GM12878 (cell line): ENCODE measurements at regions not wholly inside any gene's neighbourhood (a gene's known extent, or its start where the extent isn't known, plus 50 kb on each side); places are given as distances from the start of the nearest gene placed in this dataset.

Experiments used
- ATAC-seq: fragments of 200-7000 bp; cut with Tn5 transposase; 3 replicates; pipeline ENCODE4 v1.9.1; 2020; ENCODE audit warnings: mild to moderate bottlenecking, moderate library complexity
- BruUV-seq: library from RNA; stranded (reverse); fragments of 400-500 nt; replicated peaks from 2 replicates; lab custom pipeline; 2021; lab: Mats Ljungman, UMichigan
- CTCF ChIA-PET: fragments of 300-600 bp; sonication (Branson Sonifier 250); formaldehyde crosslinking; extraction: SDS; loops from one replicate; lab custom pipeline; 2021; ENCODE audit warnings: inconsistent platforms; lab: Yijun Ruan, JAX
- POLR2A ChIA-PET: fragments of 350-600 bp; formaldehyde crosslinking; extraction: SDS; loops from one replicate; lab custom pipeline; 2021; ENCODE audit warnings: inconsistent platforms; lab: Charles Lee
- RAD21 ChIA-PET: fragments of 300-600 bp; sonication (Branson Sonifier 250); formaldehyde crosslinking; loops from one replicate; lab custom pipeline; 2023; ENCODE audit warnings: antibody characterized with exemption; ENCODE audit not compliant: unreplicated experiment; lab: Charles Lee
- SMC1A ChIA-PET: fragments of 300-600 bp; sonication (Branson Sonifier 250); formaldehyde crosslinking; loops from one replicate; lab custom pipeline; 2023; ENCODE audit not compliant: unreplicated experiment, uncharacterized antibody; lab: Charles Lee
- DNase-seq: peaks from one replicate; pipeline ENCODE4 v3.0.0-alpha.2; 2011; ENCODE audit warnings: low read depth, low spot score
- FAIRE-seq: peaks from 3 replicates; lab custom pipeline; 2011; peaks lifted over from hg19 to GRCh38; lab: Jason Lieb, UNC
- H2AFZ ChIP-seq: 2 replicates; pipeline ENCODE4 v1.6.0; 2011; ENCODE audit warnings: low read depth, low read length, control low read depth; ENCODE audit not compliant: control insufficient read depth
- H3K27ac ChIP-seq: 2 replicates; pipeline ENCODE4 v1.5.1; 2011; ENCODE audit warnings: control low read depth; ENCODE audit not compliant: control insufficient read depth, insufficient read depth
- H3K27me3 ChIP-seq, 2 experiments: replicated peaks in 1 of 2; 2 replicates each; pipeline versions ENCODE4 v1.6.0 to v1.6.1; 2011; ENCODE audit warnings: low read length in 1 of 2; ENCODE audit not compliant: control insufficient read depth in 2 of 2, insufficient read depth in 2 of 2
- H3K36me3 ChIP-seq, 2 experiments: 2 replicates each; pipeline ENCODE4 v1.5.1; 2011; ENCODE audit warnings: low read length in 1 of 2; ENCODE audit not compliant: control insufficient read depth in 2 of 2, insufficient read depth in 2 of 2
- H3K4me1 ChIP-seq: 2 replicates; pipeline ENCODE4 v1.6.1; 2011; ENCODE audit warnings: mild to moderate bottlenecking, low read length, moderate library complexity, mixed read lengths; ENCODE audit not compliant: control insufficient read depth, insufficient read depth
- H3K4me2 ChIP-seq: 2 replicates; pipeline ENCODE4 v1.6.0; 2011; ENCODE audit warnings: control low read depth; ENCODE audit not compliant: control insufficient read depth, insufficient read depth
- H3K4me3 ChIP-seq: fragments of 200-600 bp; sonication (generic); 2 replicates; pipeline ENCODE4 v1.5.1; 2016
- H3K79me2 ChIP-seq: 2 replicates; pipeline ENCODE4 v1.6.0; 2011; ENCODE audit warnings: low read length; ENCODE audit not compliant: control insufficient read depth, insufficient read depth
- H3K9ac ChIP-seq: 2 replicates; pipeline ENCODE4 v1.8.0; 2011; ENCODE audit warnings: low read length, control low read depth, mixed read lengths; ENCODE audit not compliant: control insufficient read depth, insufficient read depth
- H3K9me3 ChIP-seq: replicated peaks from 3 replicates; pipeline ENCODE4 v1.5.1; 2011; ENCODE audit warnings: mild to moderate bottlenecking, low read length; ENCODE audit not compliant: control insufficient read depth, insufficient read depth
- H4K20me1 ChIP-seq: 2 replicates; pipeline ENCODE4 v1.6.0; 2011; ENCODE audit not compliant: control insufficient read depth, insufficient read depth
- ATF2 ChIP-seq: IDR thresholded peaks from 2 replicates; pipeline ENCODE4 v1.6.1; 2012; ENCODE audit warnings: low read length, inconsistent platforms
- BCL3 ChIP-seq: IDR thresholded peaks from 2 replicates; pipeline ENCODE4 v1.6.1; 2011; ENCODE audit warnings: borderline replicate concordance, low read depth, mild to moderate bottlenecking, moderate library complexity, low read length; ENCODE audit not compliant: insufficient read depth, poor library complexity, severe bottlenecking
- EED ChIP-seq: sonication (generic); IDR thresholded peaks from 2 replicates; pipeline ENCODE4 v1.6.1; 2016; ENCODE audit warnings: antibody characterized with exemption, low read depth
- EP300 ChIP-seq, 2 experiments: fragments of 150-350 bp in 1 of 2; IDR thresholded peaks; 2 replicates each; pipeline ENCODE4 v1.6.1; 2011 to 2012; ENCODE audit warnings: low read depth in 2 of 2, low read length in 2 of 2, borderline replicate concordance in 1 of 2, improper control_type of control experiment in 1 of 2, inconsistent platforms in 1 of 2; ENCODE audit not compliant: control insufficient read depth in 1 of 2
- IKZF2 ChIP-seq, 2 experiments: fragments of 450-650 bp; IDR thresholded peaks; 2 replicates each; pipeline ENCODE4 v1.6.1; 2017; ENCODE audit warnings: mild to moderate bottlenecking in 2 of 2, moderate library complexity in 2 of 2
- JUNB ChIP-seq: IDR thresholded peaks from 2 replicates; pipeline ENCODE4 v1.6.1; 2016; ENCODE audit warnings: antibody characterized with exemption, mild to moderate bottlenecking
- JUND ChIP-seq: IDR thresholded peaks from 2 replicates; pipeline ENCODE4 v1.6.1; 2012; ENCODE audit warnings: low read depth, mild to moderate bottlenecking, low read length, improper control_type of control experiment, moderate library complexity
- MXI1 ChIP-seq: fragments of 150-350 bp; IDR thresholded peaks from 2 replicates; pipeline ENCODE4 v1.6.1; 2011; ENCODE audit warnings: low read depth, mild to moderate bottlenecking, inconsistent platforms, low read length, improper control_type of control experiment
- NFXL1 ChIP-seq: fragments of 450-650 bp; IDR thresholded peaks from 2 replicates; pipeline ENCODE4 v1.6.1; 2017; ENCODE audit warnings: antibody characterized with exemption, mild to moderate bottlenecking, borderline replicate concordance
- POLR2AphosphoS5 ChIP-seq: IDR thresholded peaks from 2 replicates; pipeline ENCODE4 v1.6.1; 2011; ENCODE audit warnings: mild to moderate bottlenecking, low read length, inconsistent platforms
- SMAD5 ChIP-seq: IDR thresholded peaks from 2 replicates; pipeline ENCODE4 v1.6.1; 2016; ENCODE audit warnings: antibody characterized with exemption, low read depth
- SMARCA5 ChIP-seq: fragments of 450-650 bp; IDR thresholded peaks from 2 replicates; pipeline ENCODE4 v1.6.1; 2017; ENCODE audit warnings: mild to moderate bottlenecking
- STAT1 ChIP-seq: fragments of 450-650 bp; conservative IDR thresholded peaks from 2 replicates; pipeline ENCODE4 v1.6.1; 2014; ENCODE audit warnings: antibody characterized with exemption, mild to moderate bottlenecking
- TCF12 ChIP-seq: IDR thresholded peaks from 2 replicates; pipeline ENCODE4 v1.6.1; 2011; ENCODE audit warnings: low read depth, mild to moderate bottlenecking, low read length
- USF1 ChIP-seq: IDR thresholded peaks from 2 replicates; pipeline ENCODE4 v1.6.1; 2011; ENCODE audit warnings: borderline replicate concordance, low read depth, mild to moderate bottlenecking, moderate library complexity, mixed read lengths, low read length; ENCODE audit not compliant: insufficient read depth; ENCODE audit errors: extremely low read length
- ZNF274 ChIP-seq: IDR thresholded peaks from one replicate; pipeline ENCODE4 v1.8.0; 2011; ENCODE audit not compliant: insufficient read length, insufficient read depth
- WGBS: methylation state at CpG from one replicate; pipeline ENCODE4 v1.1.6; 2016; ENCODE audit warnings: low lambda C conversion rate; ENCODE audit not compliant: insufficient replicate concordance, insufficient coverage; ENCODE audit errors: missing lambda C conversion rate; 5-methylcytosine and 5-hydroxymethylcytosine counted together
- in situ Hi-C: fragments of 300-500 bp; cut with MboI; formaldehyde crosslinking; loops from 9 replicates; pipeline ENCODE4 v1.14.3; 2018; ENCODE audit warnings: mixed read lengths
- intact Hi-C: fragments of 100-400 bp; cut with micrococcal nuclease; formaldehyde crosslinking; loops from one replicate; pipeline ENCODE4 v1.14.2; 2022; ENCODE audit not compliant: unreplicated experiment
- TF ChIP-seq, protein P1 (sequence below): fragments of 450-650 bp; IDR thresholded peaks from 2 replicates; pipeline ENCODE4 v1.6.1; 2017; ENCODE audit warnings: mild to moderate bottlenecking, low read depth, inconsistent platforms; ENCODE audit not compliant: poor library complexity, severe bottlenecking
- TF ChIP-seq, protein P2 (sequence below): fragments of 450-650 bp; IDR thresholded peaks from 2 replicates; pipeline ENCODE4 v1.6.1; 2017; ENCODE audit warnings: low read depth, mild to moderate bottlenecking, moderate library complexity

DNA sequence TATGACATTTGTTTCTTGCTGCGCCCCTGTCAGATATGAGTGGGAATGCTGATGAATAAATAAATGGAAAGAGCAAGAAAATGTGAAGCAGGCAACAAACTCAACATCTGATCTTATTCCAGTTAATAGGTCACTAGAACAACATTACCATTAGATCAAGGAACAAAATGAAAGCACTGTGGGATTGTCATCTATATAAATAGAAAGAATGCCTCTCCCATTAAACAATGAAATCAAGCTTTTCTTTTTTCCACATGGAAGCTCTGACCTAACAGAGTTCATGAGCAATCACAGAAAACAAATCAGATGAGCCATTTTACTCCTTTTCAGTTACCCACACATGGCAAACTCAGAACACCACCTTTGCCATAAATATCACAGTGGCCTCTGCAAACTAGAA, 354.8 kb downstream of the SUCLA2 start:
- POLR2A ChIA-PET, result no interaction called here
- Histone ChIP-seq H3K36me3 (no peaks in the 10 kb centered on the region), H3K27me3 (no peaks in the 10 kb centered on the region), H3K4me2 (no peak overlapping the region), H4K20me1 (no peaks in the 10 kb centered on the region), H3K9me3 (no peaks in the 10 kb centered on the region), H3K27ac (no peak overlapping the region), H3K9ac (no peak overlapping the region), H2AFZ (no peak overlapping the region), H3K4me1 (no peaks in the 10 kb centered on the region), H3K79me2 (no peaks in the 10 kb centered on the region), H3K4me3 (no peak overlapping the region)
- intact Hi-C loops, result no loop called here
- ATAC-seq, result no peak
- CTCF ChIA-PET, result no interaction called here
- no peak for FAIRE-seq
- no peak for DNase-seq
- SMC1A ChIA-PET, result no interaction called here
- WGBS, result 0% methylated on average over 1 of the region's 1 CpG
- RAD21 ChIA-PET, result no interaction called here
- in situ Hi-C loops, result no loop called here
- no TSS peak for BruUV-seq
- TF ChIP-seq STAT1, result no peak
- TF ChIP-seq USF1, result no peak
- TF ChIP-seq JUNB, result no peak
- TF ChIP-seq, protein P1, sequence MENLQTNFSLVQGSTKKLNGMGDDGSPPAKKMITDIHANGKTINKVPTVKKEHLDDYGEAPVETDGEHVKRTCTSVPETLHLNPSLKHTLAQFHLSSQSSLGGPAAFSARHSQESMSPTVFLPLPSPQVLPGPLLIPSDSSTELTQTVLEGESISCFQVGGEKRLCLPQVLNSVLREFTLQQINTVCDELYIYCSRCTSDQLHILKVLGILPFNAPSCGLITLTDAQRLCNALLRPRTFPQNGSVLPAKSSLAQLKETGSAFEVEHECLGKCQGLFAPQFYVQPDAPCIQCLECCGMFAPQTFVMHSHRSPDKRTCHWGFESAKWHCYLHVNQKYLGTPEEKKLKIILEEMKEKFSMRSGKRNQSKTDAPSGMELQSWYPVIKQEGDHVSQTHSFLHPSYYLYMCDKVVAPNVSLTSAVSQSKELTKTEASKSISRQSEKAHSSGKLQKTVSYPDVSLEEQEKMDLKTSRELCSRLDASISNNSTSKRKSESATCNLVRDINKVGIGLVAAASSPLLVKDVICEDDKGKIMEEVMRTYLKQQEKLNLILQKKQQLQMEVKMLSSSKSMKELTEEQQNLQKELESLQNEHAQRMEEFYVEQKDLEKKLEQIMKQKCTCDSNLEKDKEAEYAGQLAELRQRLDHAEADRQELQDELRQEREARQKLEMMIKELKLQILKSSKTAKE, result no peak
- TF ChIP-seq SMAD5, result no peak
- no peak for TF ChIP-seq MXI1
- no peak for TF ChIP-seq JUND
- TF ChIP-seq, protein P2, sequence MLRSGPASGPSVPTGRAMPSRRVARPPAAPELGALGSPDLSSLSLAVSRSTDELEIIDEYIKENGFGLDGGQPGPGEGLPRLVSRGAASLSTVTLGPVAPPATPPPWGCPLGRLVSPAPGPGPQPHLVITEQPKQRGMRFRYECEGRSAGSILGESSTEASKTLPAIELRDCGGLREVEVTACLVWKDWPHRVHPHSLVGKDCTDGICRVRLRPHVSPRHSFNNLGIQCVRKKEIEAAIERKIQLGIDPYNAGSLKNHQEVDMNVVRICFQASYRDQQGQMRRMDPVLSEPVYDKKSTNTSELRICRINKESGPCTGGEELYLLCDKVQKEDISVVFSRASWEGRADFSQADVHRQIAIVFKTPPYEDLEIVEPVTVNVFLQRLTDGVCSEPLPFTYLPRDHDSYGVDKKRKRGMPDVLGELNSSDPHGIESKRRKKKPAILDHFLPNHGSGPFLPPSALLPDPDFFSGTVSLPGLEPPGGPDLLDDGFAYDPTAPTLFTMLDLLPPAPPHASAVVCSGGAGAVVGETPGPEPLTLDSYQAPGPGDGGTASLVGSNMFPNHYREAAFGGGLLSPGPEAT, result no peak
- no peak for TF ChIP-seq IKZF2 (IDR thresholded peaks at IDR 0.05)
- no peak for TF ChIP-seq NFXL1
- TF ChIP-seq BCL3, result no peak
- no peak for TF ChIP-seq EP300 (IDR thresholded peaks at IDR 0.05; ENCODE audit: borderline replicate concordance in 1 of 2, control insufficient read depth in 1 of 2, low read depth in 2 of 2, low read length in 2 of 2)
- no peak for TF ChIP-seq POLR2AphosphoS5
- no peak for TF ChIP-seq ZNF274
- no peak for TF ChIP-seq SMARCA5
- TF ChIP-seq ATF2, result no peak
- TF ChIP-seq EED, result no peak
- TF ChIP-seq TCF12, result no peak
